Smooth muscle cell of the brain vasculature (primary cell): ENCODE measurements at regions not wholly inside any gene's neighbourhood (a gene's known extent, or its start where the extent isn't known, plus 50 kb on each side); places are given as distances from the start of the nearest gene placed in this dataset.
"Not testable (repeated sequence)": the region's sequence is repeated elsewhere in the genome, so short reads cannot be mapped to it uniquely, and the experiment has no call there.

Experiments
- DNase-seq: peaks from one replicate; pipeline ENCODE4 v3.0.0-alpha.2; 2012; ENCODE audit warnings: low read depth, low spot score

GRCh38 chr1:203401199-203401877 lies 50.4 kb upstream of the FMOD start:
- DNase-seq = no peak

- DNase-seq = no peak
Observed at GRCh38 chr1:203402152-203402551, 51.2 kb upstream of the FMOD start.

- peak; percentile 32 for DNase-seq
Observed at GRCh38 chr1:203402629-203403337, 51.9 kb upstream of the FMOD start.

GRCh38 chr1:203403586-203403985 lies 52.7 kb upstream of the FMOD start:
- no peak for DNase-seq

GRCh38 chr1:203404546-203404945 lies 53.6 kb upstream of the FMOD start:
- no peak for DNase-seq

- no peak for DNase-seq
Observed at GRCh38 chr1:203405703-203406438, 54.9 kb upstream of the FMOD start.

- DNase-seq = no peak
Observed at GRCh38 chr1:203406446-203407045, 55.6 kb upstream of the FMOD start.

- DNase-seq = no peak
Observed at GRCh38 chr1:203407296-203407695, 56.4 kb upstream of the FMOD start.

GRCh38 chr1:203408486-203409481 lies 57.9 kb upstream of the FMOD start:
- no peak for DNase-seq

- no peak for DNase-seq
Observed at GRCh38 chr1:203410182-203410900, 59.4 kb upstream of the FMOD start.

GRCh38 chr1:203411431-203411830 lies 60.5 kb upstream of the FMOD start:
- not testable (repeated sequence) for DNase-seq

GRCh38 chr1:203419558-203419957 lies 56.0 kb upstream of the PRELP start:
- no peak for DNase-seq

GRCh38 chr1:203420263-203420662 lies 55.3 kb upstream of the PRELP start:
- DNase-seq = no peak

- DNase-seq = no peak
Observed at GRCh38 chr1:203421246-203421645, 54.4 kb upstream of the PRELP start.

- no peak for DNase-seq
Observed at GRCh38 chr1:203422116-203422515, 53.5 kb upstream of the PRELP start.

- no peak for DNase-seq
Observed at GRCh38 chr1:203422656-203423055, 53.0 kb upstream of the PRELP start.

GRCh38 chr1:203424285-203424684 lies 51.3 kb upstream of the PRELP start:
- DNase-seq = no peak

- no peak for DNase-seq
Observed at GRCh38 chr1:203424861-203425662, 50.5 kb upstream of the PRELP start.

- no peak for DNase-seq
Observed at GRCh38 chr1:203425663-203425975, 50.0 kb upstream of the PRELP start.
